HCT116 (cell line): ENCODE measurements at regions not wholly inside any gene's neighbourhood (a gene's known extent, or its start where the extent isn't known, plus 50 kb on each side); places are given as distances from the start of the nearest gene placed in this dataset.

Experiments
- ATAC-seq: fragments of 200-7000 bp; cut with Tn5 transposase; 2 replicates; pipeline ENCODE4 v1.9.1; 2020; ENCODE audit warnings: mild to moderate bottlenecking, moderate library complexity
- BruUV-seq: library from RNA; stranded (reverse); fragments of 400-500 nt; replicated peaks from 2 replicates; lab custom pipeline; 2021; lab: Mats Ljungman, UMichigan
- CTCF ChIA-PET: fragments of 300-600 bp; sonication (Branson Sonifier 250); formaldehyde crosslinking; loops from one replicate; lab custom pipeline; 2021; ENCODE audit warnings: antibody characterized with exemption; lab: Charles Lee
- POLR2A ChIA-PET: fragments of 300-600, 350-600 bp; sonication (Branson Sonifier 250); formaldehyde crosslinking; loops from one replicate; lab custom pipeline; 2021; ENCODE audit warnings: antibody characterized with exemption; lab: Charles Lee
- RAD21 ChIA-PET, 2 experiments: fragments of 300-600 bp; sonication (Branson Sonifier 250); formaldehyde crosslinking; loops; one replicate each; lab custom pipeline; 2023; ENCODE audit warnings: low total read pairs in 2 of 2; ENCODE audit not compliant: uncharacterized antibody in 2 of 2, unreplicated experiment in 2 of 2, low non-redundant PET in 1 of 2; lab: Charles Lee
- DNase-seq: peaks from one replicate; pipeline ENCODE4 v3.0.0-alpha.2; 2010; ENCODE audit warnings: low read depth, low spot score
- H2AFZ ChIP-seq: fragments of 200-600 bp; shearing (Covaris generic), sonication (generic); 2 replicates; pipeline ENCODE4 v1.6.1; 2017; ENCODE audit warnings: low read depth, mixed run types, mixed read lengths, antibody characterized with exemption, low read length; ENCODE audit not compliant: poor library complexity, severe bottlenecking
- H3K27ac ChIP-seq: 2 replicates; pipeline ENCODE4 v1.5.1; 2012; ENCODE audit warnings: low read depth, low read length
- H3K27me3 ChIP-seq: fragments of 200-600 bp; sonication (generic); 2 replicates; pipeline ENCODE4 v1.6.1; 2016; ENCODE audit warnings: mixed run types, low read length, mixed read lengths; ENCODE audit not compliant: insufficient read depth
- H3K36me3 ChIP-seq, 2 experiments: fragments of 200-500 bp in 1 of 2; fragments of 200-600 bp in 1 of 2; sonication (Bioruptor generic) in 1 of 2; sonication (generic) in 1 of 2; 2 replicates each; pipeline versions ENCODE4 v1.5.1 to v1.6.1; 2014 to 2016; ENCODE audit warnings: low read length in 2 of 2, inconsistent platforms in 1 of 2, mixed read lengths in 1 of 2, mixed run types in 1 of 2; ENCODE audit not compliant: insufficient read depth in 2 of 2, control insufficient read depth in 1 of 2
- H3K4me1 ChIP-seq, 2 experiments: fragments of 200-600 bp in 1 of 2; sonication (generic) in 1 of 2; 2 replicates each; pipeline versions ENCODE4 v1.5.1 to v1.6.1; 2012 to 2017; ENCODE audit warnings: low read length in 2 of 2, inconsistent platforms in 1 of 2, mild to moderate bottlenecking in 1 of 2, mixed read lengths in 1 of 2, mixed run types in 1 of 2, moderate library complexity in 1 of 2; ENCODE audit not compliant: insufficient read depth in 2 of 2, control insufficient read depth in 1 of 2
- H3K4me2 ChIP-seq: fragments of 200-600 bp; sonication (generic); 2 replicates; pipeline ENCODE4 v1.6.1; 2017; ENCODE audit warnings: mixed run types, low read length, mixed read lengths
- H3K4me3 ChIP-seq, 2 experiments: fragments of 200-600 bp in 1 of 2; sonication (generic) in 1 of 2; replicated peaks in 1 of 2; 2 replicates each; pipeline ENCODE4 v1.5.1; 2011 to 2016; ENCODE audit warnings: low read length in 2 of 2, control low read depth in 1 of 2, low read depth in 1 of 2, mild to moderate bottlenecking in 1 of 2, mixed read lengths in 1 of 2, mixed run types in 1 of 2
- H3K79me2 ChIP-seq: fragments of 200-600 bp; sonication (generic); 2 replicates; pipeline ENCODE4 v1.6.1; 2017; ENCODE audit warnings: mild to moderate bottlenecking, mixed run types, low read length, moderate library complexity, mixed read lengths; ENCODE audit not compliant: insufficient read depth
- H3K9ac ChIP-seq: fragments of 200-600 bp; sonication (generic); 2 replicates; pipeline ENCODE4 v1.6.1; 2016; ENCODE audit warnings: low read length, mixed read lengths
- H3K9me2 ChIP-seq: fragments of 200-600 bp; sonication (generic), shearing (Covaris generic); 2 replicates; pipeline ENCODE4 v1.6.1; 2017; ENCODE audit warnings: mixed run types, mild to moderate bottlenecking, moderate library complexity; ENCODE audit not compliant: insufficient read depth
- H3K9me3 ChIP-seq, 2 experiments: fragments of 200-500 bp in 1 of 2; fragments of 200-600 bp in 1 of 2; sonication (Bioruptor generic) in 1 of 2; sonication (generic) in 1 of 2; 2 replicates each; pipeline ENCODE4 v1.6.1; 2014 to 2017; ENCODE audit warnings: low read length in 2 of 2, mixed read lengths in 2 of 2, inconsistent platforms in 1 of 2, low read depth in 1 of 2, mild to moderate bottlenecking in 1 of 2, mixed run types in 1 of 2, moderate library complexity in 1 of 2; ENCODE audit not compliant: control insufficient read depth in 1 of 2, insufficient read depth in 1 of 2
- H4K20me1 ChIP-seq: fragments of 200-600 bp; sonication (generic), shearing (Covaris generic); 2 replicates; pipeline ENCODE4 v1.6.1; 2017; ENCODE audit warnings: mixed run types, mild to moderate bottlenecking, moderate library complexity; ENCODE audit not compliant: insufficient read depth
- CEBPB ChIP-seq: IDR thresholded peaks from 2 replicates; pipeline ENCODE4 v1.6.1; 2012; ENCODE audit warnings: low read depth
- ELF1 ChIP-seq: IDR thresholded peaks from 2 replicates; pipeline ENCODE4 v1.6.1; 2012; ENCODE audit warnings: low read depth, borderline replicate concordance
- EZH2 ChIP-seq: fragments of 200-600 bp; sonication (generic); IDR thresholded peaks from 2 replicates; pipeline ENCODE4 v1.6.1; 2017; ENCODE audit warnings: antibody characterized with exemption, mixed run types
- EZH2phosphoT487 ChIP-seq: fragments of 200-600 bp; IDR thresholded peaks from 2 replicates; pipeline ENCODE4 v1.6.1; 2018; ENCODE audit warnings: antibody characterized with exemption, borderline replicate concordance
- FOSL1 ChIP-seq: IDR thresholded peaks from 2 replicates; pipeline ENCODE4 v1.6.1; 2012; ENCODE audit warnings: low read depth
- POLR2A ChIP-seq: IDR thresholded peaks from 2 replicates; pipeline ENCODE4 v1.7.0; 2011; ENCODE audit warnings: borderline replicate concordance; ENCODE audit not compliant: insufficient read depth, insufficient read length; ENCODE audit errors: extremely low read depth
- POLR2AphosphoS5 ChIP-seq: IDR thresholded peaks from 2 replicates; pipeline ENCODE4 v1.6.1; 2011; ENCODE audit warnings: mild to moderate bottlenecking, low read depth, low read length, moderate library complexity
- RAD21 ChIP-seq: IDR thresholded peaks from 2 replicates; pipeline ENCODE4 v1.6.1; 2012; ENCODE audit warnings: low read depth, mild to moderate bottlenecking
- SP1 ChIP-seq: IDR thresholded peaks from 2 replicates; pipeline ENCODE4 v1.6.1; 2012; ENCODE audit warnings: low read depth
- SRF ChIP-seq: IDR thresholded peaks from 2 replicates; pipeline ENCODE4 v1.6.1; 2012; ENCODE audit warnings: low read depth
- TCF7L2 ChIP-seq: IDR thresholded peaks from 2 replicates; pipeline ENCODE4 v1.7.0; 2011; ENCODE audit warnings: borderline replicate concordance, inconsistent platforms; ENCODE audit not compliant: insufficient read depth, insufficient read length; ENCODE audit errors: extremely low read depth
- YY1 ChIP-seq: IDR thresholded peaks from 2 replicates; pipeline ENCODE4 v1.6.1; 2011; ENCODE audit warnings: low read length, low read depth, moderate library complexity, mild to moderate bottlenecking; ENCODE audit not compliant: insufficient replicate concordance; ENCODE audit errors: extremely low read depth
- ZFX ChIP-seq: fragments of 450-650 bp; IDR thresholded peaks from 2 replicates; pipeline ENCODE4 v1.6.1; 2017
- ZNF274 ChIP-seq: fragments of 200-500 bp; sonication (Bioruptor generic); IDR thresholded peaks from 2 replicates; pipeline ENCODE4 v1.6.1; 2014; ENCODE audit warnings: mild to moderate bottlenecking, low read depth, low read length, inconsistent platforms
- intact Hi-C: fragments of 100-400 bp; cut with micrococcal nuclease; formaldehyde crosslinking; loops from 2 replicates; pipeline ENCODE4 v1.10.0; 2022
- TF ChIP-seq, protein P1 (sequence below): IDR thresholded peaks from 2 replicates; pipeline ENCODE4 v1.6.1; 2011; ENCODE audit warnings: mild to moderate bottlenecking, low read length, moderate library complexity; ENCODE audit not compliant: insufficient replicate concordance; ENCODE audit errors: extremely low read depth

- TF ChIP-seq ZNF274 (no peak), YY1 (no peak), POLR2AphosphoS5 (no peak), SP1 (no peak), SRF (no peak), FOSL1 (no peak), ELF1 (no peak), EZH2 (no peak), TCF7L2 (no peak), POLR2A (no peak), CEBPB (no peak), RAD21 (no peak), ZFX (no peak), EZH2phosphoT487 (no peak)
- TF ChIP-seq, protein P1, sequence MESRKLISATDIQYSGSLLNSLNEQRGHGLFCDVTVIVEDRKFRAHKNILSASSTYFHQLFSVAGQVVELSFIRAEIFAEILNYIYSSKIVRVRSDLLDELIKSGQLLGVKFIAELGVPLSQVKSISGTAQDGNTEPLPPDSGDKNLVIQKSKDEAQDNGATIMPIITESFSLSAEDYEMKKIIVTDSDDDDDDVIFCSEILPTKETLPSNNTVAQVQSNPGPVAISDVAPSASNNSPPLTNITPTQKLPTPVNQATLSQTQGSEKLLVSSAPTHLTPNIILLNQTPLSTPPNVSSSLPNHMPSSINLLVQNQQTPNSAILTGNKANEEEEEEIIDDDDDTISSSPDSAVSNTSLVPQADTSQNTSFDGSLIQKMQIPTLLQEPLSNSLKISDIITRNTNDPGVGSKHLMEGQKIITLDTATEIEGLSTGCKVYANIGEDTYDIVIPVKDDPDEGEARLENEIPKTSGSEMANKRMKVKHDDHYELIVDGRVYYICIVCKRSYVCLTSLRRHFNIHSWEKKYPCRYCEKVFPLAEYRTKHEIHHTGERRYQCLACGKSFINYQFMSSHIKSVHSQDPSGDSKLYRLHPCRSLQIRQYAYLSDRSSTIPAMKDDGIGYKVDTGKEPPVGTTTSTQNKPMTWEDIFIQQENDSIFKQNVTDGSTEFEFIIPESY: no peak
- ChIA-PET RAD21 (no interaction called here), POLR2A (no interaction called here), CTCF (no interaction called here)
- intact Hi-C loops: no loop called here
- H4K20me1 ChIP-seq: no peaks in the 10 kb centered on the region
- no peaks in the 10 kb centered on the region for H3K36me3 ChIP-seq
- DNase-seq (no peak), ATAC-seq (no peak)
- H3K4me2 ChIP-seq: no peak overlapping the region
- no peaks in the 10 kb centered on the region; a peak in 1 of 4 replicates for H3K9me3 ChIP-seq
- no peaks in the 10 kb centered on the region for H3K4me1 ChIP-seq
- H3K9me2 ChIP-seq: no peaks in the 10 kb centered on the region
- peaks cover 45% of the 10 kb centered on the region for H3K27me3 ChIP-seq
- no peak overlapping the region for H3K27ac ChIP-seq
- no peak overlapping the region for H3K4me3 ChIP-seq
- no peak overlapping the region for H3K9ac ChIP-seq
- H3K79me2 ChIP-seq: no peaks in the 10 kb centered on the region
- BruUV-seq: no TSS peak
- no peak overlapping the region for H2AFZ ChIP-seq
Observed at GRCh38 chr10:123597676-123598075, 68.5 kb upstream of the GPR26 start.
